B cell (primary cell): ENCODE measurements at regions not wholly inside any gene's neighbourhood (a gene's known extent, or its start where the extent isn't known, plus 50 kb on each side); places are given as distances from the start of the nearest gene placed in this dataset.

ENCODE experiments used
- ATAC-seq: fragments of 200-7000 bp; cut with Tn5 transposase; one replicate; pipeline ENCODE4 v1.10.0; 2021; ENCODE audit warnings: low read depth, mild to moderate bottlenecking, moderate number of reproducible peaks, moderate library complexity
- CTCF ChIA-PET: fragments of 350-600 bp; sonication (Branson Sonifier 250); formaldehyde crosslinking; loops from one replicate; lab custom pipeline; 2021; ENCODE audit warnings: antibody characterized with exemption, inconsistent platforms; lab: Charles Lee
- POLR2A ChIA-PET: fragments of 350-600 bp; sonication (Branson Sonifier 250); formaldehyde crosslinking; loops from one replicate; lab custom pipeline; 2021; ENCODE audit warnings: antibody characterized with exemption; lab: Charles Lee
- DNase-seq: peaks from one replicate; pipeline ENCODE4 v3.0.0; 2013
- H2AFZ ChIP-seq: 2 replicates; pipeline ENCODE4 v1.6.1; 2012; ENCODE audit warnings: mild to moderate bottlenecking, low read depth, low read length; ENCODE audit not compliant: insufficient read depth, poor library complexity, severe bottlenecking
- H3K27ac ChIP-seq, 2 donors: 1 replicate in 1 of 2; 2 replicates in 1 of 2; pipeline ENCODE4 v1.5.1; 2012 to 2013; ENCODE audit warnings: low read length in 2 of 2, mild to moderate bottlenecking in 2 of 2, moderate library complexity in 1 of 2
- H3K27me3 ChIP-seq, 4 experiments: fragments of 200-600 bp in 1 of 4; sonication (generic) in 1 of 4; replicated peaks in 1 of 4; 1 replicate in 2 of 4; 2 replicates in 2 of 4; pipeline versions ENCODE4 v1.6.1 to v1.7.0; 2013 to 2016; ENCODE audit warnings: low read length in 3 of 4, mild to moderate bottlenecking in 2 of 4, mixed read lengths in 1 of 4, moderate library complexity in 1 of 4; ENCODE audit not compliant: insufficient read depth in 4 of 4, control insufficient read depth in 3 of 4; ENCODE audit errors: control extremely low read depth in 1 of 4
- H3K36me3 ChIP-seq, 2 experiments: replicated peaks in 1 of 2; 1 replicate in 1 of 2; 2 replicates in 1 of 2; pipeline versions ENCODE4 v1.6.1 to v1.7.1; 2013; ENCODE audit warnings: low read length in 1 of 2; ENCODE audit not compliant: insufficient read depth in 2 of 2, control insufficient read depth in 1 of 2; ENCODE audit errors: control extremely low read depth in 1 of 2, extremely low read depth in 1 of 2
- H3K4me1 ChIP-seq, 2 donors: fragments of 200-600 bp in 1 of 2; sonication (generic) in 1 of 2; 1 replicate in 1 of 2; 2 replicates in 1 of 2; pipeline versions ENCODE4 v1.5.1 to v1.6.1; 2013 to 2017; ENCODE audit warnings: low read length in 2 of 2; ENCODE audit not compliant: control insufficient read depth in 2 of 2, insufficient read depth in 2 of 2
- H3K4me2 ChIP-seq: replicated peaks from 2 replicates; pipeline ENCODE3; 2012; ENCODE audit warnings: mild to moderate bottlenecking, low read depth, low read length; ENCODE audit not compliant: poor library complexity, severe bottlenecking
- H3K4me3 ChIP-seq, 5 experiments: fragments of 200-600 bp in 1 of 5; sonication (generic) in 1 of 5; 1 replicate in 3 of 5; 2 replicates in 2 of 5; pipeline versions ENCODE4 v1.5.1 to v1.7.0; 2011 to 2016; ENCODE audit warnings: low read length in 4 of 5, mild to moderate bottlenecking in 4 of 5, low read depth in 2 of 5, control low read depth in 1 of 5, moderate library complexity in 1 of 5; ENCODE audit not compliant: insufficient read depth in 1 of 5; ENCODE audit errors: control extremely low read depth in 1 of 5, extremely low read depth in 1 of 5
- H3K79me2 ChIP-seq: fragments of 200-600 bp; sonication (generic); one replicate; pipeline ENCODE4 v1.6.0; 2016; ENCODE audit warnings: low read length; ENCODE audit not compliant: control insufficient read depth, insufficient read depth
- H3K9ac ChIP-seq: fragments of 200-600 bp; sonication (generic); 2 replicates; pipeline ENCODE4 v1.6.1; 2017; ENCODE audit warnings: mild to moderate bottlenecking, low read length, moderate library complexity
- H3K9me3 ChIP-seq, 3 donors: one replicate each; pipeline versions ENCODE4 v1.6.1 to v1.7.1; 2013; ENCODE audit warnings: low read length in 2 of 3; ENCODE audit not compliant: control insufficient read depth in 2 of 3, insufficient read depth in 1 of 3; ENCODE audit errors: control extremely low read depth in 1 of 3
- H4K20me1 ChIP-seq: 2 replicates; pipeline ENCODE4 v1.6.0; 2012; ENCODE audit warnings: mild to moderate bottlenecking, low read length; ENCODE audit not compliant: insufficient read depth, control insufficient read depth, poor library complexity, severe bottlenecking
- H3K27ac Mint-ChIP-seq: one replicate; pipeline ENCODE4 v1.8.0; 2021; ENCODE audit warnings: mixed read lengths
- H3K27me3 Mint-ChIP-seq: one replicate; pipeline ENCODE4 v1.8.0; 2021; ENCODE audit warnings: mixed read lengths
- H3K4me1 Mint-ChIP-seq: one replicate; pipeline ENCODE4 v1.8.0; 2021; ENCODE audit warnings: mixed read lengths
- H3K4me3 Mint-ChIP-seq: one replicate; pipeline ENCODE4 v1.8.0; 2021; ENCODE audit warnings: mixed read lengths
- H3K9me3 Mint-ChIP-seq: one replicate; pipeline ENCODE4 v1.8.0; 2022; ENCODE audit warnings: mixed read lengths; ENCODE audit not compliant: insufficient read depth
- CTCF ChIP-seq: fragments of 200-600 bp; IDR thresholded peaks from one replicate; pipeline ENCODE4 v1.8.0; 2022; ENCODE audit warnings: antibody characterized with exemption, mild to moderate bottlenecking
- EZH2 ChIP-seq: IDR thresholded peaks from 2 replicates; pipeline ENCODE4 v1.6.1; 2012; ENCODE audit warnings: borderline replicate concordance, low read depth, mild to moderate bottlenecking, moderate library complexity, low read length; ENCODE audit not compliant: insufficient read depth, poor library complexity, severe bottlenecking
- WGBS: methylation state at CpG from one replicate; pipeline ENCODE4 v1.1.5; 2013; ENCODE audit warnings: missing lambda C conversion rate; ENCODE audit not compliant: insufficient coverage; 5-methylcytosine and 5-hydroxymethylcytosine counted together
- intact Hi-C: fragments of 100-400 bp; cut with micrococcal nuclease; formaldehyde crosslinking; loops from one replicate; pipeline ENCODE4 v1.10.0; 2022

DNA sequence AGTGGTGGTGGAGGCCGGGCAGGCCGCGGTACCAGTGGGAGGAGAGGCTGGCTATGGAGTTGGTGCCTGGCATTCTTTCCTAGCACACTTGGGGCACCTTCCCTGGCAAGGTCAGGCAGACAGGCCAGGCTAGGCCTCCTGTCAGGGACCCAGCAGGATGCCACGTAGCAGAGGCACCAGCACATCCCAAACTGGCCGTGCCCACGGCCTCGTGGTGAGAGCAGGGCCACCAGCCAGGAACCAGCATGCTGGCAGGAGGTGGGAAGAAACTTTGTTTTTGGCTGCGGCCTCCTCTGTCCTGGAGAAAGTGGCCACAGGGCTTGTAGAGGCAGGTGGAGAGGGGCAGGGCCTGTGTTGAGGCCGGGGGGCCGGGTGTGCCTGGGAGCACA is 57.6 kb upstream of the CBFA2T3 start:
- H3K4me1 Mint-ChIP-seq, result peaks cover 46% of the 10 kb centered on the region
- Histone ChIP-seq H3K4me3 (no peak overlapping the region), H3K4me1 (peaks cover 36 to 46% of the 10 kb centered on the region in 2 donors), H3K9ac (no peak overlapping the region), H3K79me2 (no peaks in the 10 kb centered on the region), H4K20me1 (no peaks in the 10 kb centered on the region), H3K4me2 (no peak overlapping the region), H2AFZ (no peak overlapping the region), H3K9me3 (peaks cover 0 to 19% (median 0%) of the 10 kb centered on the region in 3 donors), H3K27ac (no peak overlapping the region), H3K27me3 (peaks cover 0 to 15% (median 2%) of the 10 kb centered on the region in 4 experiments), H3K36me3 (no peaks in the 10 kb centered on the region)
- 87% methylated on average over 9 of the region's 10 CpGs for WGBS
- TF ChIP-seq EZH2, result no peak
- TF ChIP-seq CTCF, result no peak
- intact Hi-C loops, result loop anchor here (10.0 kb wide), 1 partner anchor 60 kb away; the partner anchor contains the start of gene ACSF3
- H3K9me3 Mint-ChIP-seq, result no peaks in the 10 kb centered on the region
- peaks cover 11% of the 10 kb centered on the region for H3K27me3 Mint-ChIP-seq
- H3K27ac Mint-ChIP-seq, result no peak overlapping the region
- ATAC-seq (no peak), DNase-seq (no peak)
- POLR2A ChIA-PET, result no interaction called here
- CTCF ChIA-PET, result interaction anchor here (0.6 kb wide), 1 partner anchor 55 kb away, joined by 3 read pairs; no protein-coding TSS in a partner anchor
- no peak overlapping the region for H3K4me3 Mint-ChIP-seq

GRCh38 chr16:89034971-89035668 is 58.1 kb upstream of the CBFA2T3 start:
- intact Hi-C loops, result loop anchor here (10.0 kb wide), 1 partner anchor 60 kb away; the partner anchor contains the start of gene ACSF3
- Mint-ChIP-seq H3K4me3 (no peak overlapping the region), H3K4me1 (peaks cover 48% of the 10 kb centered on the region), H3K27me3 (peaks cover 11% of the 10 kb centered on the region), H3K9me3 (no peaks in the 10 kb centered on the region), H3K27ac (no peak overlapping the region)
- H3K9me3 ChIP-seq, result peaks cover 0 to 19% (median 0%) of the 10 kb centered on the region in 3 donors
- 92% methylated on average over 5 of the region's 23 CpGs for WGBS
- H3K9ac ChIP-seq, result no peak overlapping the region
- TF ChIP-seq CTCF (no peak), EZH2 (no peak)
- ChIA-PET POLR2A (no interaction called here), CTCF (no interaction called here)
- H3K4me1 ChIP-seq, result peaks cover 36 to 51% of the 10 kb centered on the region in 2 donors
- ATAC-seq (no peak), DNase-seq (no peak)
- H3K4me3 ChIP-seq, result no peak overlapping the region
- no peaks in the 10 kb centered on the region for H4K20me1 ChIP-seq
- H3K36me3 ChIP-seq, result no peaks in the 10 kb centered on the region
- peaks cover 0 to 19% (median 2%) of the 10 kb centered on the region in 4 experiments for H3K27me3 ChIP-seq
- no peak overlapping the region for H2AFZ ChIP-seq
- H3K4me2 ChIP-seq, result no peak overlapping the region
- no peak overlapping the region for H3K27ac ChIP-seq
- no peaks in the 10 kb centered on the region for H3K79me2 ChIP-seq
